ENCODE measurements at regions not wholly inside any gene's neighbourhood (a gene's known extent, or its start where the extent isn't known, plus 50 kb on each side); places are given as distances from the start of the nearest gene placed in this dataset.

DNA sequence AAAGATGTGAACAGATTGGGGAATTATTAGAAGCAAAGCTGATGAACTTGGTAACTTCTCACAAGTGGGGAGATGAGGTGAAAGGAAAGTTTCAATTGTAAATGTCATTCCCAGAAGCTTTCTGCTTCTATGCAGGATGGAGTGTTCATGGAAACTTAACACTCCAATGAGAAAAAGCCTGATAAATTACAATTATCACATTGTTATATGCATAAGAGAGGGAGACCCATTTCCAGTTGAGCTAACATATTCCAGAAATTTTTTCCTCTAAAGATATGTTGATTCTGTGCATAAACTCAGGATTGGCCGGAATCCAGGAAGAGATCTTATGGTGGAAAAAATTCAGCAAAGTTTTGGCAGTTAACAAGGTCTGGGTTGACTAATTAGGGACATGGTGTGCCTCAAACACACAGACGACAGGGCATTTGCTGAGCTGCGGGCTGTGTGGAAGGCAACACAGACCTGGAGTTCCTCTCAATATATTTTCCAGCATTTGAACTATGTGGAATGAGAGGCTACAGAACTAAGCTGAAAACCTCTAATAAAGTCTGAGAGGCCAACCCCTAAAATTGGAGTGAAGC is 64.9 kb upstream of the FGF14 start:
- Histone ChIP-seq H3K4me2 (no peak overlapping the region), H3K36me3 (no peaks in the 10 kb centered on the region), H4K20me1 (ENCODE audit: low read depth) (no peaks in the 10 kb centered on the region), H3K4me3 (no peak overlapping the region), H3K79me2 (ENCODE audit: low read depth) (no peaks in the 10 kb centered on the region), H3F3A (ENCODE audit: low read depth) (no peaks in the 10 kb centered on the region), H3K9ac (no peak overlapping the region), H3K27ac (no peak overlapping the region), H3K9me3 (ENCODE audit: low read depth) (no peaks in the 10 kb centered on the region), H3K27me3 (no peaks in the 10 kb centered on the region), H3K4me1 (no peaks in the 10 kb centered on the region), H2AFZ (replicated peaks) (no peak overlapping the region)
- peaks cover 7% of the 10 kb centered on the region for H3K4me1 Mint-ChIP-seq
- no peaks in the 10 kb centered on the region for H3K9me3 Mint-ChIP-seq
- H3K27ac Mint-ChIP-seq: no peak overlapping the region
- DNase-seq (ENCODE audit: low spot score): no peak
- no peaks in the 10 kb centered on the region for H3K27me3 Mint-ChIP-seq (ENCODE audit: insufficient read depth, low read depth)
- TF ChIP-seq EZH2 (IDR thresholded peaks at IDR 0.05) (no peak), EZH2phosphoT487 (IDR thresholded peaks at IDR 0.05) (no peak)
- TF ChIP-seq, protein P1, sequence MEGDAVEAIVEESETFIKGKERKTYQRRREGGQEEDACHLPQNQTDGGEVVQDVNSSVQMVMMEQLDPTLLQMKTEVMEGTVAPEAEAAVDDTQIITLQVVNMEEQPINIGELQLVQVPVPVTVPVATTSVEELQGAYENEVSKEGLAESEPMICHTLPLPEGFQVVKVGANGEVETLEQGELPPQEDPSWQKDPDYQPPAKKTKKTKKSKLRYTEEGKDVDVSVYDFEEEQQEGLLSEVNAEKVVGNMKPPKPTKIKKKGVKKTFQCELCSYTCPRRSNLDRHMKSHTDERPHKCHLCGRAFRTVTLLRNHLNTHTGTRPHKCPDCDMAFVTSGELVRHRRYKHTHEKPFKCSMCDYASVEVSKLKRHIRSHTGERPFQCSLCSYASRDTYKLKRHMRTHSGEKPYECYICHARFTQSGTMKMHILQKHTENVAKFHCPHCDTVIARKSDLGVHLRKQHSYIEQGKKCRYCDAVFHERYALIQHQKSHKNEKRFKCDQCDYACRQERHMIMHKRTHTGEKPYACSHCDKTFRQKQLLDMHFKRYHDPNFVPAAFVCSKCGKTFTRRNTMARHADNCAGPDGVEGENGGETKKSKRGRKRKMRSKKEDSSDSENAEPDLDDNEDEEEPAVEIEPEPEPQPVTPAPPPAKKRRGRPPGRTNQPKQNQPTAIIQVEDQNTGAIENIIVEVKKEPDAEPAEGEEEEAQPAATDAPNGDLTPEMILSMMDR (IDR thresholded peaks at IDR 0.05): no peak
- no peaks in the 10 kb centered on the region for H3K36me3 Mint-ChIP-seq
- H3K4me3 Mint-ChIP-seq: no peak overlapping the region

DNA sequence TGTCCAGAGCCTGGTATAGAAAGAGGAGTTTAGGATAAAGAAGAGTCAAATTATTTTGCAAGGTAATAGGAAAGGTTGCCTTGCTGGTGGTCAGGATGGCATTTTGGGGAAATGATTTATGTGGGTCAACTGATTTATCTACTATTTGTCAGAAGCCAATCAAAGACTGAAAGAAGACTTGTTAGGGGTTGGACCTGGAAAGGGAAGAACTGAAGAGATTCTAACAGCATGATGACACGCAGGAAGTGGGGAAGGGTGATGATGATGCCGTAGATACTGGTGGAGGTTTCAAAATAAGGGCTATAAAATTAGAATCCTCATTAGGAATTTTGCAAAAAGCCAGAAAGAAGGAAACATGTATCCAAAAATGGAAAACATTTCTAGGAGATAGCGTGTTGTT is 60.7 kb upstream of the FGF14 start:
- H3K27me3 ChIP-seq: no peaks in the 10 kb centered on the region
- H2AFZ ChIP-seq (replicated peaks): no peak overlapping the region
- H3K4me2 ChIP-seq: no peak overlapping the region
- no peaks in the 10 kb centered on the region for H3K36me3 Mint-ChIP-seq
- H3K79me2 ChIP-seq (ENCODE audit: low read depth): no peaks in the 10 kb centered on the region
- no peaks in the 10 kb centered on the region for H3K9me3 Mint-ChIP-seq
- H3K27ac ChIP-seq: no peak overlapping the region
- H3K27me3 Mint-ChIP-seq (ENCODE audit: insufficient read depth, low read depth): no peaks in the 10 kb centered on the region
- no peaks in the 10 kb centered on the region for H3K9me3 ChIP-seq (ENCODE audit: low read depth)
- H3K27ac Mint-ChIP-seq: no peak overlapping the region
- TF ChIP-seq EZH2 (IDR thresholded peaks at IDR 0.05): no peak
- TF ChIP-seq EZH2phosphoT487 (IDR thresholded peaks at IDR 0.05): no peak
- TF ChIP-seq, protein P1 (IDR thresholded peaks at IDR 0.05): no peak
- no peak for DNase-seq (ENCODE audit: low spot score)
- H3K36me3 ChIP-seq: no peaks in the 10 kb centered on the region
- no peaks in the 10 kb centered on the region for H3F3A ChIP-seq (ENCODE audit: low read depth)
- H3K4me1 ChIP-seq: no peaks in the 10 kb centered on the region
- no peak overlapping the region for H3K9ac ChIP-seq
- H3K4me1 Mint-ChIP-seq: no peaks in the 10 kb centered on the region
- no peak overlapping the region for H3K4me3 ChIP-seq
- H4K20me1 ChIP-seq (ENCODE audit: low read depth): no peaks in the 10 kb centered on the region
- no peak overlapping the region for H3K4me3 Mint-ChIP-seq

DNA sequence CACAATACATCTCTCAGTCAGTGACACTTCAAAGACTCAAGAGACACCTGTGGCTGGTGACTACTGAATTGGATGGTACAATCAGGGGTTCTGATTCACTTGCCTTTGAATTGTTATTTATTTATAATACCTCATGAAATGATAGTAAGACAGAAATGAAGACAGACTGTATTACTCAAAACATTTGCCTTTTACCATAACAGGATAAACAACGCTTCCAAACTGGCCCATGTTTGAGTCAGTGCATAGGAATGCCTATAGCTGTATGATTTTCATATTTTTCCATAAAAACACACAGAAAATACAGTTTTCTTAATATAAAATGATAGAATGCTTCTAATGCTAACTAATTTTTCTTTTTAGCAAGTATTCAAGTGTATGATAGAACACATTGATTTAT is 59.5 kb upstream of the FGF14 start:
- H3K4me3 Mint-ChIP-seq: no peak overlapping the region
- Histone ChIP-seq H3K9ac (no peak overlapping the region), H3K9me3 (ENCODE audit: low read depth) (no peaks in the 10 kb centered on the region), H3K4me1 (no peaks in the 10 kb centered on the region), H3K27ac (no peak overlapping the region), H3K4me2 (no peak overlapping the region), H3K36me3 (no peaks in the 10 kb centered on the region), H3K79me2 (ENCODE audit: low read depth) (no peaks in the 10 kb centered on the region), H2AFZ (replicated peaks) (no peak overlapping the region), H4K20me1 (ENCODE audit: low read depth) (no peaks in the 10 kb centered on the region), H3K27me3 (no peaks in the 10 kb centered on the region), H3F3A (ENCODE audit: low read depth) (no peaks in the 10 kb centered on the region), H3K4me3 (no peak overlapping the region)
- H3K27me3 Mint-ChIP-seq (ENCODE audit: insufficient read depth, low read depth): no peaks in the 10 kb centered on the region
- DNase-seq (ENCODE audit: low spot score): no peak
- H3K9me3 Mint-ChIP-seq: no peaks in the 10 kb centered on the region
- H3K27ac Mint-ChIP-seq: no peak overlapping the region
- H3K4me1 Mint-ChIP-seq: peaks cover 3% of the 10 kb centered on the region
- no peaks in the 10 kb centered on the region for H3K36me3 Mint-ChIP-seq
- no peak for TF ChIP-seq EZH2 (IDR thresholded peaks at IDR 0.05)
- no peak for TF ChIP-seq EZH2phosphoT487 (IDR thresholded peaks at IDR 0.05)
- TF ChIP-seq, protein P1 (IDR thresholded peaks at IDR 0.05): no peak

Measured in neural progenitor cell (in vitro differentiated cells).